ENCODE measurements at regions not wholly inside any gene's neighbourhood (a gene's known extent, or its start where the extent isn't known, plus 50 kb on each side); places are given as distances from the start of the nearest gene placed in this dataset.

DNA sequence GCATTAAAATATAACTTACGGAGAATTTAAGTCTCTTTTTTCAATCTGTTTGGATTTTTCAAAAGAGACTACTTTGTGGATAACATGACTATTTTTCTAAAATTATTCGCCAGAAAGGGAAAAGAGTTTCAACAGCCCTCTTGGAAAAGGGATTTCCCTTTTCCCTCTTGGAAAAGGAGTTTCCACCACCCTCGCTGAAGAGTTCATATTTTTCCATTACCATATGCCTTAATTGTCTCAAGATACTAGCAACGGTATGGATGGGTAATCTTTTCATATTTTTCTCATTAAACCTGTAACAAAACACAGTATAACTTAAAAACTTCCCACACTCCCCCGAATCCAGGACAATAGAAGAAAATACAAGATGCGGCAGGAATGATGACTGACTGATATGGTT, 66.1 kb upstream of the SPATA12 start:
- Histone ChIP-seq H3K27me3 (ENCODE audit: control insufficient read depth, insufficient read depth, low read length) (no peaks in the 10 kb centered on the region), H3K36me3 (ENCODE audit: control insufficient read depth in 2 of 3, insufficient read depth in 3 of 3, low read length in 3 of 3) (no peaks in the 10 kb centered on the region), H3K9me3 (ENCODE audit: control insufficient read depth in 2 of 3, insufficient read depth in 1 of 3, low read length in 3 of 3) (no peaks in the 10 kb centered on the region), H3K27ac (ENCODE audit: low read depth in 2 of 2, low read length in 2 of 2) (no peak overlapping the region), H3K4me1 (ENCODE audit: control insufficient read depth in 2 of 3, insufficient read depth in 2 of 3, low read depth in 1 of 3, low read length in 3 of 3) (peaks cover 0 to 13% (median 7%) of the 10 kb centered on the region in 3 donors), H3K9ac (ENCODE audit: low read length in 3 of 3) (no peak overlapping the region), H3K4me3 (ENCODE audit: low read length in 3 of 3) (no peak overlapping the region)
- intact Hi-C loops (cut with DNase I): no loop called here
- TF ChIP-seq, protein P1, sequence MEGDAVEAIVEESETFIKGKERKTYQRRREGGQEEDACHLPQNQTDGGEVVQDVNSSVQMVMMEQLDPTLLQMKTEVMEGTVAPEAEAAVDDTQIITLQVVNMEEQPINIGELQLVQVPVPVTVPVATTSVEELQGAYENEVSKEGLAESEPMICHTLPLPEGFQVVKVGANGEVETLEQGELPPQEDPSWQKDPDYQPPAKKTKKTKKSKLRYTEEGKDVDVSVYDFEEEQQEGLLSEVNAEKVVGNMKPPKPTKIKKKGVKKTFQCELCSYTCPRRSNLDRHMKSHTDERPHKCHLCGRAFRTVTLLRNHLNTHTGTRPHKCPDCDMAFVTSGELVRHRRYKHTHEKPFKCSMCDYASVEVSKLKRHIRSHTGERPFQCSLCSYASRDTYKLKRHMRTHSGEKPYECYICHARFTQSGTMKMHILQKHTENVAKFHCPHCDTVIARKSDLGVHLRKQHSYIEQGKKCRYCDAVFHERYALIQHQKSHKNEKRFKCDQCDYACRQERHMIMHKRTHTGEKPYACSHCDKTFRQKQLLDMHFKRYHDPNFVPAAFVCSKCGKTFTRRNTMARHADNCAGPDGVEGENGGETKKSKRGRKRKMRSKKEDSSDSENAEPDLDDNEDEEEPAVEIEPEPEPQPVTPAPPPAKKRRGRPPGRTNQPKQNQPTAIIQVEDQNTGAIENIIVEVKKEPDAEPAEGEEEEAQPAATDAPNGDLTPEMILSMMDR (IDR thresholded peaks at IDR 0.05; ENCODE audit: borderline replicate concordance, extremely low read depth, insufficient read depth): no peak
- FAIRE-seq: no peak
- no peak for DNase-seq

DNA sequence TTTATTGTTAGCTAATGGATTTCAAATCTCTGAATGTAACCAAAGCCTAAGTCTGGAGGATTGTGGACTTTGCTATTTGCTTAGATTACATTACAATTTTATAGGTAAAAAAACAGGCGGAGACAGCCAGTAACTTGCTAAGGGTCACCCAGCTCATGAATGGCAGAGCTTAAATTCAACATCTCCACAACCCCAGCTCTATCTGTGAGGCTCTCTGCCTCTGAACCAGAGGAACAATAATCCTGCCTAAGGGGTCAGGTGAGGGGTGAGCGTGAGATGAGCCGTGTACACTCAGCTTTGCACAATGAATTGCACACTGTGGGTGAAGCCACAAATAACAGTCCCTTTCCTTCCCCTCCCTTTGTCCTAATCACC, 69.8 kb upstream of the SPATA12 start:
- TF ChIP-seq, protein P1 (IDR thresholded peaks at IDR 0.05; ENCODE audit: borderline replicate concordance, extremely low read depth, insufficient read depth): no peak
- intact Hi-C loops (cut with DNase I): no loop called here
- Histone ChIP-seq H3K9me3 (ENCODE audit: control insufficient read depth in 2 of 3, insufficient read depth in 1 of 3, low read length in 3 of 3) (no peaks in the 10 kb centered on the region), H3K27me3 (ENCODE audit: control insufficient read depth, insufficient read depth, low read length) (no peaks in the 10 kb centered on the region), H3K4me1 (ENCODE audit: control insufficient read depth in 2 of 3, insufficient read depth in 2 of 3, low read depth in 1 of 3, low read length in 3 of 3) (peaks cover 0 to 5% (median 5%) of the 10 kb centered on the region in 3 donors), H3K9ac (ENCODE audit: low read length in 3 of 3) (no peak overlapping the region), H3K4me3 (ENCODE audit: low read length in 3 of 3) (no peak overlapping the region), H3K27ac (ENCODE audit: low read depth in 2 of 2, low read length in 2 of 2) (no peak overlapping the region), H3K36me3 (ENCODE audit: control insufficient read depth in 2 of 3, insufficient read depth in 3 of 3, low read length in 3 of 3) (no peaks in the 10 kb centered on the region)
- FAIRE-seq (no peak), DNase-seq (no peak)

DNA sequence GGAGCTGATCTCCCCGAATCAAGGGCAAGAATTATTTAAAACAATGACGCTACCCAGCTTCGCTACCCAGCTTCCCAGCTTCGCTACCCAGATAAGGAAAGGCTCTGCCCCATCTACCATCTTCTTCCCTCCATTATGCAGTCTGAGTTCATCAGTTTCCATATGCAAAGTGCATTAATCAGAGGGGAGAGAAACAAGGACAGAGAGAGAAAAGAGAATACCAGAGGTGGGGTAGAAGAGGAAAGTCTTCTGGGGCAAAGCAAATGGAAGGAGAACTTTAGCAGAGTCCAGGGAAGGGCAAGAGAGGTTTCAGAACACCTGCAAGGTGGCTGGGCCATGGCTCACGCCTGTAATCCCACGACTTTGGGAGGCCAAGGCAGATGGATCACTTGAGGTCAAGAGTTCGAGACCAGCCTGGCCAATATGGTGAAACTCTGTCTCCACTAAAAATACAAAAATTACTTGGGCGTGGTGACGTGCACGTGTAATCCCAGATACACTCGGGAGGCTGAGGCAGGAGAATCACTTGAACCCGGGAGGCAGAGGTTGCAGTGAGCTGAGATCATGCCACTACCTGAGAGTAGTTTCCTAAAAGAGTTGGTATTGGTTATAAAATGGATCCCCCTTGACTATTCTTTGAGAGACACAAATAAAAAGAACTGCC, 70.4 kb upstream of the SPATA12 start:
- intact Hi-C loops (cut with DNase I): loop anchor here (2.0 kb wide), 1 partner anchor 287 kb away; no protein-coding TSS in a partner anchor
- TF ChIP-seq, protein P1 (IDR thresholded peaks at IDR 0.05; ENCODE audit: borderline replicate concordance, extremely low read depth, insufficient read depth): no peak
- no peaks in the 10 kb centered on the region for H3K36me3 ChIP-seq (ENCODE audit: control insufficient read depth in 2 of 3, insufficient read depth in 3 of 3, low read length in 3 of 3)
- H3K4me1 ChIP-seq (ENCODE audit: control insufficient read depth in 2 of 3, insufficient read depth in 2 of 3, low read depth in 1 of 3, low read length in 3 of 3): peaks cover 0 to 5% (median 5%) of the 10 kb centered on the region in 3 donors
- H3K9me3 ChIP-seq (ENCODE audit: control insufficient read depth in 2 of 3, insufficient read depth in 1 of 3, low read length in 3 of 3): no peaks in the 10 kb centered on the region
- no peaks in the 10 kb centered on the region for H3K27me3 ChIP-seq (ENCODE audit: control insufficient read depth, insufficient read depth, low read length)
- no peak overlapping the region for H3K4me3 ChIP-seq (ENCODE audit: low read length in 3 of 3)
- H3K9ac ChIP-seq (ENCODE audit: low read length in 3 of 3): no peak overlapping the region
- no peak for FAIRE-seq
- DNase-seq: no peak
- H3K27ac ChIP-seq (ENCODE audit: low read depth in 2 of 2, low read length in 2 of 2): no peak overlapping the region

Measured in kidney (tissue), 13 donors.